ENCODE measurements at regions not wholly inside any gene's neighbourhood (a gene's known extent, or its start where the extent isn't known, plus 50 kb on each side); places are given as distances from the start of the nearest gene placed in this dataset.
"Not testable (repeated sequence)": the region's sequence is repeated elsewhere in the genome, so short reads cannot be mapped to it uniquely, and the experiment has no call there.

GRCh38 chr5:63894690-63895089 is 67.6 kb downstream of the HTR1A start:
- no peak for DNase-seq

DNA sequence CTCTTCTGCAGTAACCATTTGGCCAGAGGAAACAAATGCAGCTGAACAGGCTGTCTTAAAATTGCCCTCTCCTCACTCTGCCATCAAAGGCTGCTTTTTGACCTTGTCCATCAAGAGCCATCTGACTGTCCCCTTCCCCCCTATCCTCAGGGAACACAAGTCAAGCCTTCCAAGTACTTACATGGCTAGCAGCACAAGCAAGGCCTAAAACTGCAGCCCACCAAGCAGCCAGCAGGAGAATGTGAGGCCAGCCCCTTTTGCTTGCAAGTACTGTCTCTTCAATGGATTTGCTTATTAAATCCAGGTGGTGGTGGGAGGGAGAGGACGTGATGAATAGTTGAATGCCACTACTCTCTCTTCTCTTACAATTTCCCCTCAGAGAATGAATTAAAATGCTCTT is 83.5 kb downstream of the HTR1A start:
- no peak for DNase-seq

DNA sequence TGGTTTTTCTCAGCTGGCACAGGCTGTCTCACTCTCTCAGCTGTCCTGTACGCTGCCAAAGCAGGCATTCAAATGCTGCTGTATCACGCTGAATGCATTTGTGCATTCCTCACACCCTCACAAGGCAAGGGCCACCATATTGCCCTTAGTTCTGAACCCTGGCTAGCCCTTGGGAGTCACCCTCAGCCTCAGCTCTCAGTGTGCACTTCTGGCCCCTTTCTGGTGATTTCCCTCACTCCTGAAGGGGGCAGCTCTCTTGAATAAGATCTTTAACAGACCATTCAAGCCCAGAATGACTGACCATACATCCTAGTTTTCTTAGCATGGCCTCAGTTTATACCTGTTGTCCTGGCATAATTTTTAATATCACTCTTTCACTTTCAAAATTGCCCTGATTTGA is 84.3 kb downstream of the HTR1A start:
- DNase-seq: no peak

- no peak for DNase-seq
Measured at GRCh38 chr5:63860379-63860778, 101.9 kb downstream of the HTR1A start.

- no peak for DNase-seq
Measured at GRCh38 chr5:63854076-63854475, 108.2 kb downstream of the HTR1A start.

GRCh38 chr5:63843190-63843589 is 119.1 kb downstream of the HTR1A start:
- no peak for DNase-seq

DNA sequence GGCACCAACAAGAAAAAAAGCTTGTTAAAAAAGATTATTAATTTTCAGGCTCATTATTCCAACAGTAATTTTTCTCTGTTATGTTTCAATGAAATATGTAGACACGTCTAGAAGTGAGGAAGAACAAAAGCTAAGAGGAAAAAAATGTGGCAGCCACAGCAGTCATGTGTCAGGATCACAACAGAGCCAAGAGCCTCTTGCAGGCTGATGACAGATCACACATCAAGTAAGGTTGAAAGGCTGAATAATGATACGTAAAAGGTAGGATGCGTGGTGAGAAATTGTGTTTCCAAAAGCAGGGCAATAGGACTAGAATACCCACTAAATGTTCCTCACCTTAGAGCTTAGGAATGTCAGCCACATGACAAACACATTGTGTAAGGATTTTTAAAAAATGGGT is 124.8 kb downstream of the HTR1A start:
- DNase-seq: no peak

GRCh38 chr5:63831381-63831780 is 130.9 kb downstream of the HTR1A start:
- DNase-seq: no peak

GRCh38 chr5:63825984-63826383 is 136.3 kb downstream of the HTR1A start:
- DNase-seq: no peak

GRCh38 chr5:63823583-63823982 is 138.7 kb downstream of the HTR1A start:
- no peak for DNase-seq

DNA sequence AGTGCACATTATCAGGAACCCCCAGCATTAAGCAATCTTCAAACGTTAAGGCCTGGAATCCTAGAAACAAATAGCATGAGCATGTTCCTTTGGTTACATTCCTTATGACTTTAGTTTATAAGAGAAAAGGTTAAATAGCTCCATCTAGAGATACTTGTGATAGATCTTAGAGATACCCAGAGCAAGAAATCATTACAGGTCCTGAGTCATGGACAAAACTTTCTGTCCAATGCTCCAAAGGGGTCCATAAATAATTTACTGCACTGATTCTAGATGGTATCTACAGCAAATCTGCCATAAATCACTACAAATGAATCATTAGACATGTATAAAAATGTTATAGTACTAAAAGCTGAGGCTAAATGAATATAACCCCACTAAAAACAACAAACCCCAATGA is 139.6 kb downstream of the HTR1A start:
- no peak for DNase-seq

GRCh38 chr5:63820577-63820976 is 141.7 kb downstream of the HTR1A start:
- no peak for DNase-seq

DNA sequence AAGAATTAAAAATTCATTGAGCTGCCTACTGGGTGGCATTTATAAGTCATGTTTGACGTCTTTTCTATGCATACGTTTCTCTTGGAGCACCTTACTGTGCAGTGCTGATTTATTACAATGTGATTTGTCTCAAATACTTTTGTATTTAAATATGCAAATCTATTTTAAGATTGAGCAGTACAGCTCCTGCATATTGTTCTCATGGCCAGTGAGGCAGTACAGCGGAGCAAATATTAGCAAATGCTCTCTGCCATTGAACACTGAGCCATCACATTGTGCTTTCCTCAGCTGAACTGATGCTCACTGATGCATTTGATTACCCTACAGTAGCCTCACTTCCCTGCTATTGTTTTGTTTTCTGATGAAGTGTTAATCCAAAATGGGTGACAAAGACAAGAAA is 149.6 kb downstream of the HTR1A start:
- DNase-seq: no peak

- no peak for DNase-seq
Measured at GRCh38 chr5:63811961-63812360, 150.3 kb downstream of the HTR1A start.

GRCh38 chr5:63811286-63811685 is 151.0 kb downstream of the HTR1A start:
- DNase-seq: no peak

DNA sequence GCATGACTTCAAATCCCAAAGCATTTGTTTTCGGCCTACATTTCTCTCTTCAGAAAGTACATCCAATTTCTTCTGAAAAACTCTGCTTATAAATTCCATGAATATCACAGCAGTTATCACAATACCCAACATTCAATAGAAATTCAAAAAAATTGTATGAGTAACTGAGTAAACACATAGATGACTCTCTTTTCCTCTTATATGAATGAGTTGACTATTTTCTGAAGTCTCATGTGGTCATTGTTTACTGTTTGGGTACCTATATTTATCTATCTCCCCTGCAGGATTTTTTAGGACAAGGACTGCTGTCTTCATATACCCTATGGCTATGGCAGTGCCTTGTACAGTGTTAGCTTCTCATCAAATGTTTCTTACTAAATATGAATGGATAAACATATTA is 157.1 kb downstream of the HTR1A start:
- no peak for DNase-seq

- DNase-seq: no peak
Measured at GRCh38 chr5:63803165-63803564, 159.1 kb downstream of the HTR1A start.

GRCh38 chr5:63794979-63795378 is 167.3 kb downstream of the HTR1A start:
- DNase-seq: no peak

GRCh38 chr5:63794296-63794695 is 167.9 kb downstream of the HTR1A start:
- DNase-seq: no peak

- DNase-seq: no peak
Measured at GRCh38 chr5:63774939-63775338, 187.3 kb downstream of the HTR1A start.

DNA sequence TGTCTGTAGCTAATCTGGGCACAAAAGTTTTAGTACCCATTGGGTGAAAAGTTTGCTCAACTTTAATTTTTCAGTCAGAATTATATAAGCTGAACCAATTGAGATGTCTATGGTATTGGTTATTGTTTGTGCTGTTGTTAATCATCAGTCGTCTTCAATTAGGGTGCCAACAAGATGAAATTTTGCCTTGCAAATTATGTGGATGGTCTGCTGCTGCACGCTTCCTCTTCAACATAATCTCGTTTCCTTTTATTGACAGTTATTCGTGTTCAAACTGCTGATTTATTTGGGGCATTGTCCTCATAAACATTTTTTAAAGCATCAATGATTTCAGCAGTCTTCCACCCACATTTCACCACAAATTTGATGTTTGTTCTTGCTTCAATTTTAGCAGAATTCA is 194.0 kb downstream of the HTR1A start:
- DNase-seq: no peak

GRCh38 chr5:63760965-63761364 is 201.3 kb downstream of the HTR1A start:
- DNase-seq: no peak

GRCh38 chr5:63743096-63743798 is 219.0 kb downstream of the HTR1A start:
- DNase-seq: no peak

DNA sequence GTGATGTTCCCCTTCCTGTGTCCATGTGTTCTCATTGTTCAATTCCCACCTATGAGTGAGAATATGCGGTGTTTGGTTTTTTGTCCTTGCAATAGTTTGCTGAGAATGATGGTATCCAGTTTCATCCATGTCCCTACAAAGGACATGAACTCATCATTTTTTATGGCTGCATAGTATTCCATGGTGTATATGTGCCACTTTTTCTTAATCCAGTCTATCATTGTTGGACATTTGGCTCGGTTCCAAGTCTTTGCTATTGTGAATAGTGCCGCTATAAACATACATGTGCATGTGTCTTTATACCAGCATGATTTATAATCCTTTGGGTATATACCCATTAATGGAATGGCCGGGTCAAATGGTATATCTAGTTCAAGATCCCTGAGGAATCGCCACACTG is 229.4 kb downstream of the HTR1A start:
- not testable (repeated sequence) for DNase-seq

DNA sequence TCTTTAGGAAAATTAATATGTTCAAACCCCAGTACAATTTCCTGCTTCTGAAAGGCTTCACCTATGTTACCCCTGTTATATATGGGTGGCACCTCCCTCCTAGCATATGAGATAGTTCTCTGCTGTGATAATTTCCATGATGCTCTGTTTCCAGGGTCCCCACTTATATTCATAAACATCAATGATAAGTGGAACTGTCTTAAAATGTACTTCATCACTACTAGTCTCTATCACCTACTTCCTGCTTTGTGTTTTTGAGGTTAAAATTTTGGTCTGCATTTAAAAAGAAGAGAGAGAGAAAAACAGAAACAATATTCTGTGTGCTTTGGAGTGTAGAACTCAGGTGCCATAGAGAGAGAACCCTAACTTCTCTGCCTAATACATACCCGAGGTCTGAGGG is 234.7 kb downstream of the HTR1A start:
- no peak for DNase-seq

DNA sequence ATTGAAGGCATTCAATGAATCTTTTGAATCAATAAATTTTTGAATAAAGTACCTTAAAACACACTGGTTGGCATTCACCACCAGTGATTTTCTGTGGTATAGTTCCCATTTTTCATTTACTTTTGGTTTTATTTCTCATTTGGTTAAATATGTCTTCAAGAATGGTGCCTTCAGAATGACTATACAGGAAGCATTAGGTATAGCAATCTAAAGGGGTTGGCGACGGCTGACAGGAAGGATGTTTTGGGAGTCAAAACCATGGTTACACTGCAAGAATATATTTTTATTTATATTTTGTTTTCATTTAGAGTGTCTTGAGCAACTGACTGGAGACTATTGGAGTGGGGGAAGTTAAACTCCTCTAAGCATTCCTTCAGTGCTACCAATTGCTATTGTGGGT is 235.7 kb downstream of the HTR1A start:
- DNase-seq: no peak
